GM18951 (cell line): ENCODE measurements at regions not wholly inside any gene's neighbourhood (a gene's known extent, or its start where the extent isn't known, plus 50 kb on each side); places are given as distances from the start of the nearest gene placed in this dataset.

Experiments used
- POLR2A ChIP-seq: IDR thresholded peaks from 4 replicates; pipeline ENCODE4 v1.6.1; 2011; ENCODE audit warnings: mild to moderate bottlenecking; ENCODE audit not compliant: insufficient read length, insufficient read depth; ENCODE audit errors: extremely low read depth
- in situ Hi-C: fragments of 300-500 bp; cut with MboI; formaldehyde crosslinking; loops from one replicate; pipeline ENCODE4 v1.12.0; 2022; ENCODE audit warnings: low sequenced_read_pairs, mixed read lengths, inconsistent platforms; ENCODE audit not compliant: unreplicated experiment

DNA sequence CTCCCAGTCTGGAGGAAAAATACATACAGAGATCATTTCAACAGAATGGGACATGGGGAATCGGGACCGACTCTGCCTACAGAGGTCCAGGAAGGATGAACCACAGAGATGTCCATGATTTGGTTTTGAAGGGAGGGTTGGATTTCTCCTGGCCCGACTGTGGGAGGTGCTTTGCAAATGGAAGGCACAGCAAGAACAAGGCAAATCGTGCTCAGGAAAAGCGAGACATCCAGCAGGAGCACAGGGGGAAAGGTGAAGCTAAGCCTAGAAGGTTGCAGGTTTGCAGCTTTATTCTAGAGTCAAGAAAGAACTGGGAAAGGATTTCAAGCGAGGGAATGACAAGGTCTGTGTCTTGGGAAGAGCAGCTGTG is 181.9 kb downstream of the OPA1 start:
- in situ Hi-C loops, result no loop called here
- no peak for TF ChIP-seq POLR2A

DNA sequence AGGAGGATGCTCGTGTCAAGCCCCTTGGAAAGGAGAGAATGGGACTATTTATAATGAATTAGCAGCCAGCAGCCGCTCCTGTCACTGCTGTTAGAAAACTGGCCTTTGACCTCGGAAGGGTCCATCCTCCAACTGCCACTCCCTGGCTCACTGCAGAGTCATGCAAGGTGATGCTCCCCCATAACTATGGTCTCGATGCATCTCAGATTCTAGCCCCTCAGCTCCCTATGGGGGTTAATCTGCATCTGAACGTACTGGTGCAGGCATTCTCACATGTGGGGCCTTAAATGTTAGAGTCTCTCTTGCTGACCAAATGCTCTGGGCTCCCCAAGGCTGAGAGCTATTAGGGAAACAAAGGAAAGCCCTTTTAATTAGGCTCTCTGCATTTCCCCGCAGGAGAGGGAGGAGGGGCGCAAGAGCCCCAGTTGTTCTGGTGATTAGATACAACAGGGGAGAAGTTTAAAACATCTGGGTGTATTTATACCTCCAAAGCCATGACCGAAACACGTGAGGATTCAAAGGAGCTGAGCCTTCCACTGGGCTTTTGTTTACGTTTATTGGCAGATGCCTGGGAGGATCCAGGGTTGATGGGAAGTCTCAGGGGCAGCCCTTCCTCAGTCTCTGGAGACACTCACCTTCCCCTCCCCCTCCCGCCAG is 182.5 kb downstream of the OPA1 start:
- no peak for TF ChIP-seq POLR2A
- in situ Hi-C loops, result no loop called here

DNA sequence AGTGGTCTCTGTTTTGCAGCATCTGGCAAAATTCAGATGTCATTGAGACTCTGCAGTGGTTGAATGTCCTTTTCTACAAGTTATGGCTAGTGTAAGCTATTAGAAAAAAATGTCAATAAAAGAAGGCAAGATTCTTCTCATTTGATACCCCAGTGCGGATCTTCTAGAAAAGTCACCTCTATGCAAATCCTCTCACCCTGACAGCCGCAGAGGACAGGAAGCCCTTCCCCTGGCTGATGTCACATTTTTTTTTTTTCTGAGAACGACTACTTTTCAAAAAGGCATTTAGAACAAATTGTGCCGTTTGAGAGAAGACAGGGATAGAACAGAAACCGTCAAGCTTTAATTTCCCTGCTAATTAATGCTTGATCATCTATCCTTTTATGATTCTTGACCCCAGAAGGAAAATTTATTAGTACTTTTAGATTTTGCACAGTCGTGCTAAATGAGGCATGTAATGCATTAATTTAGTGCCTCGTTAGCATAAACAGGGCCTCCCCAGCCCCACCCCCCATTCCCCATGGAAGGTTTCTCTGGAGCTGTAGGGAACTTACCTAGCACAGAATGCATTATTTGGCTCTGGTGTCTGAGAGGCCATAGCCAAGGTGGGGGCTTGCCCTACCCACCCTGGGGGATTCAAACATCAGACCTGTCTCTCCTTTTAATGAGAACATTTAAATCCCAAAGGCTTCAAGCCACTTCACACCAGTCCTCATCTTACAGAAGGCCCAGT is 183.8 kb downstream of the OPA1 start:
- in situ Hi-C loops, result no loop called here

DNA sequence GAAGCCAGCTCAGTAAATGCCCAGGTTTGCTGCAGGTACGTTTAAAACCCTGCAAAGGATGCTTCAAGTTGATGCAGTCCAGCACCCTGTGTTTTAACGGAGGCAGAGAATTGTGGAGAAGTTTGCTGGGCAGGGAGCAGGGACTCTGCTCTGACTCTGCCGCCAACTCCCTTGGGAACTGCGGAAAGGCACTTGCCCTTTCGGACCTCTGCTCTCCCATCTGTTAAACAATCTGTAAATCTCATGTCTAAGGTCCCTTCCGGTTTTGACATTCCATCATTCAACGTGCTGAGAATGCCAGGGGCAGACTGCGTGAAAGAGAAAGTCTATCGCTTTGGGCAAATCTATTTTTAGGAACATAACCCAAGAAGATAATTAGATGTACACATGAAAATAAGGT is 184.5 kb downstream of the OPA1 start:
- in situ Hi-C loops, result no loop called here

More for the DNA sequence above, 183.8 kb downstream of the OPA1 start:
- TF ChIP-seq POLR2A, result no peak

DNA sequence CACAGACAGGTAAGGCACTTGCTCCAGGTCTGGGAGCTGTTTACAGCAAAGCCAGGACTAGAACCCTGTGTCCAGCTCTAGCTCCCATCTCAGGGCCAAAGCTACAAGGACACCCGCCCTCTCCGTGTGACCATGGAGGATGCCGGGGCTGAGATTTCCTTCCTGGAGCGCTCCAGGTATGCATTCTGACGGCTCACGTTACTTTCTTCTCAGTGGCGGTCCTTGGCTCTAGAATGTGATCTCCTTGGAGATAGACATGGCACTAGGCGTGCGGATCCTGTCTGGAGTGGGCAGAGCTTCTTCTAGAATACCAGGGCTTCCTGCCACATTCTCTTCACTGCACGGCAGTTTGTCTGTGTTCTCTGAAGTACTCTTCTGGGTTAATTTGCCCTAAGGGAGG is 185.7 kb downstream of the OPA1 start:
- in situ Hi-C loops, result no loop called here
- TF ChIP-seq POLR2A, result no peak

More for the DNA sequence above, 184.5 kb downstream of the OPA1 start:
- no peak for TF ChIP-seq POLR2A

DNA sequence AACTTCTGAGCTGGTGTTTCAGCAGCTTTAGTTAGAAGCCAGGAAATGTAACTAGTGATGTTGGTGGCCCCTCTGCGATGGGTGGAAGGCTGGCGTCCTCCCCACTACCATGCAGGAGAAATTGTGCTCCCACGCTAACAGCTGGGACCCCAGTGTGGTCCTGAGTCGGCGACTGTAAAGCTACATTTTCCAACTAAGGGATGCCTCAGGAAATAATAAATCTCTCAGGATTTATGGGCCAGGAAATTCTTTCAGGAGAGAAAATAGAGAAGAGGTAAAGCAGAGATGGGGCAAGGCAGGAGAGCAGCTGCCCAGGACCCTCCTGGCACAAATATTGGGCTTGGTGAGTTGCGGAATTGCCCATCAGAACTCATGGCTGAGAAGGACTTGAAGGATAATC is 186.9 kb downstream of the OPA1 start:
- in situ Hi-C loops, result loop anchor here (5.0 kb wide), 1 partner anchor 537 kb away; no protein-coding TSS in a partner anchor
- TF ChIP-seq POLR2A, result no peak

DNA sequence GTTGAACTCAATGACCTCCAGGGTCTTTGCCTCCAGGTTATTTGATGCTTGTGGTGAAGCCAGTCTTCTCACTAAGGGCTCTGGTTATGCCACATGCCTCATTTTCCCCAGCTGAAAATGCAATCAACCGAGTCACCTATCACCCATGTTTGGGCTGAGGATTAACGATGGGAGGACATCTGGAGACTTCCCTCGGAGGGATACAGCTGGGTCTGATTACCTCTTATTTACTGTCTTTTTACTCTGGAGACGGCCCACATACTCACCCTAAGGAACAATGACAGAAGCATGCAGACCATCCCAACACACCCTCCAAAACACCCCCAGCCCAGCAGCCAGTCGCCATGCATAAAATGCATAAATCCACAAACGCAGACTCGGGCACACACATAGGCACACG is 187.4 kb downstream of the OPA1 start:
- in situ Hi-C loops, result loop anchor here (5.0 kb wide), 1 partner anchor 537 kb away; no protein-coding TSS in a partner anchor
- TF ChIP-seq POLR2A, result no peak

DNA sequence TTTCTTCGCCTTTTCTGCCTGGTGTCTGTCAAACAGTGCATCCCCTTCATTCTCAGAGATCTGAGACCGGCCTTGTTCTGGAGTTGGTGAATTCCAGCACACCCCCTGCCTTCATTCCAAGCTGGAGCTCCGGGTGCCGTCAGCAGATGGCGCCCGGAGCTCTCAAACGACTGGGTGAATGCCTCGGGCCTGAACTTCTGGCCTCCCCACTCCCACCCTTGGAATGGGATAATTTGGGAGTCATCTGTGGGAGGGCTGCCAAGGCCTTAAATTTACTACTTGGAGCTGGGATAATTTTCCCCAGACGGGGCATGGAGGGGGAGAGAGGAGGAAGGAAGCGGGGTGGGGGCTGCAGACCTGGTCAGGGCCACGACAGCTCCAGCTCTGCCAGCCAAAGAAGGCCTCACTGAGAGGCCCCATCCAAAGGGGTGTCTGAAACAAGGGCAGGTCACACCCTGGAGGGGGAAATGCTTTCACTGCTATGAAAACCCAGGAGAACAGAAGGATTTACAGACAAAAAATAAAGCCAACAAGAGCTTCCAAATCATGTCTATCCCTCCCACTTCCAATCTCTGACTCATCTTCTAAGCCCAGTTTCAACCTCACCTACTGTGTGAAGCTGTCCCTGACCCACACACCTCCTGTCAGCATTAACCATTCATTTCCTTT is 187.9 kb downstream of the OPA1 start:
- no peak for TF ChIP-seq POLR2A
- in situ Hi-C loops, result loop anchor here (5.0 kb wide), 1 partner anchor 536 kb away; no protein-coding TSS in a partner anchor

DNA sequence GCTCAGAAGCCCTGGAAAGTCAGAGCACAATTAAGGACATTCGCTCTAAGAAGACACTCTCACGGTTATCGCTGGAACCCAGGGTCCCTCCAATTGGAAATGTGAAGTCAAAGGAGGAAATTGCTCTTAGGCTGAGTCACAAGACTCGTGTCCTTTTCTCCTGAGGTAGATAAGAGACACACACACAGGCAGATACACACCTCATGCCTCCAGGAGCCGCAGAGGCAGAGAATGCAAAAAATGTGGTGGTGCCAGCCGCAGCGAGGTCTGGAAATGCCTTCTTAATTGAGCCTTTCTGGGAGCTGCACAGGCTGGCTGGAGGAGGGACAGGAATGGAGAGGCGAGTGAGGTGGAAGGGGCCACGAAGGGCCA is 189.3 kb downstream of the OPA1 start:
- no peak for TF ChIP-seq POLR2A
- in situ Hi-C loops, result loop anchor here (5.0 kb wide), 1 partner anchor 535 kb away; no protein-coding TSS in a partner anchor

DNA sequence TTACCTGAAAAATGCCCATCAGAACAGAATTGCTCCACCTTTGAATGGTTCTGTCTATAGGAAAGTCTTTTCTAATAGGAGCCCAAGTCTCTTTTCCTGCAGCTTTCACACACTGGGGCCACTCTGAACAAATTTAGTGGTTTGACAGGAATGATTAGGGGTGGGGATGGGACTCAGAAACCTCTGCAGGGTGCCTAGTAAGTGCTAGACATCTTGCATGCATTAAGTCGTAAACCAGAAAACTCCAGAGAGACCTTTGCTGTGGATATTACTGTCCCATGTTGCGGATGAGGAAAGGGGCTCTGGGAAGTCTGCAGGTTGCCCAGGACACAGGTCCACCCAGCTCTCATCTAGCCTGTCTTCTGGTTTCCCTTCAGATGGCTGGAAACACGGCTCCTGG is 189.7 kb downstream of the OPA1 start:
- in situ Hi-C loops, result loop anchor here (5.0 kb wide), 1 partner anchor 535 kb away; no protein-coding TSS in a partner anchor
- no peak for TF ChIP-seq POLR2A

DNA sequence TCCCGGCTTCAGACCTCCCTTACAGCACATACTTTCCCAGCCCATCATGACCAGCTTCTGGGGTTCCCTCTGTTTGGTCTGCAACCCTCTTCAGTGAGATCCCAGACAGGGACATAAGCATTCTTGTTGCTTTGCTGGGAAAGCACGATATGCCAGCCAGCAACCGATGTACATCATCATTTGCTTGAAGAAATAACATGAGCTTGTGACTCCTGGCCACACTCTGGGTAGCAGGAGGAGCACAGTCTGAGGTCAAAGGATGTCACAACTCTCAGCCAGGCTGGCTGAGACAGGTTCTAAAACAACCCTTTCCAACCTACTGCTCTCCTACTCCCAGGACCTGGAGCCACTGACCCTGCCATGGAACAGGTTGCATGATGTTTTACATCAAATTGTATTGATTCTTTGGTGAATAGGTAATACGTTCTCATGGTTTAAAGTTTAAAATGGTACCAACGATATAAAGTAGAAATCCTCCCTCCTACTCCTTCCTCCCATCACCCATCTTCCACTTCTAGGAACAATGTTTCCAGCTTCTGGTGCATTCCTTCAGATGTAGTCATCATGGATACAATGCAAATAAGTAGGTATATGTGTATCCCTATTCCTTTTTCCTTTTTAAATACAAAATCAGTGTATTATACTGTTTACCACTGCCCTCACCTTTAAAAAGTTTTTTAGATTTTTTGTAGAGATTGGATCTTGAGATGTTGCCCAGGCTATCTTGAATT is 190.3 kb downstream of the OPA1 start:
- no peak for TF ChIP-seq POLR2A
- in situ Hi-C loops, result loop anchor here (5.0 kb wide), 1 partner anchor 534 kb away; no protein-coding TSS in a partner anchor

DNA sequence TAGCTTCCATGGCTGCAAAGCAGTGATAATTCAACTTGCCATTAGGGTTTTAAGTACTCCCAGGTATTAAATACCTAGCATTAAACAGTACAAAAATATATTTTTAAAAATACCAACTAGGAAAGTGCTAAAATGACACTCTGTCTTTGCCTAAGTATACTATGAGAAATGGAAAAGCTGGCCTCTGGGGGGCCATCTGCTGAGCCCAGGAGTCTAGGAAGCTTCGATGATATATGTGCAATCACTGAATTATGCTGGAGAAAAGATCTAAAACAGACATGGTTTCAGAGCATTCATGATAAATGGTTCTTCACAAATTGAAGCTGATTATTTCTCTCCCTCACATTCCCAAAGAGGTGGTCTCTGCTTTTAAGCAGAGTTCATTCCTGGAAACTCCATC is 191.8 kb downstream of the OPA1 start:
- in situ Hi-C loops, result loop anchor here (5.0 kb wide), 1 partner anchor 532 kb away; no protein-coding TSS in a partner anchor
- TF ChIP-seq POLR2A, result no peak

DNA sequence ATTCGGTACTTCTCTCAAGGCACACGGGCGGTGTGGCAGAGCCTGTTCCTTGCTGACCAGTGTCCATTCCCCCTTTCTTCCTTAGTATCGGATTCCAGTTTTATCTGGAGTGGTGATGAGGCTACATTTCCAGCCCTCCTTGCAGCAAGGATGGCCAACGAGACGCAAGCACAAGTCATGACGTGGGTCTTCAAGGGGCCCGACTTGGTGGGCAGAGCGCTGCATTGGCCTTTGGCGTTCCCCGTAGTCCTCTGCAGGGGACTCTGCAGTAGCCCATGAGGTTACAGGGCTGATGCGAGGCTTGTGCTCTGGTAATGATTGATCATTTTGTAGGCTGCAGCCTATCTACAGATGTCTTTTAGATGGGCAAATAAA is 194.5 kb downstream of the OPA1 start:
- TF ChIP-seq POLR2A, result no peak
- in situ Hi-C loops, result no loop called here
